ENCODE measurements at regions not wholly inside any gene's neighbourhood (a gene's known extent, or its start where the extent isn't known, plus 50 kb on each side); places are given as distances from the start of the nearest gene placed in this dataset.

GRCh38 chr22:48808038-48808960 lies 1019.4 kb downstream of the BRD1 start:
- no peaks in the 10 kb centered on the region for H3K9me3 ChIP-seq (ENCODE audit: control insufficient read depth in 1 of 2, low read length in 2 of 2)
- H3K27me3 ChIP-seq (ENCODE audit: low read depth, low read length), result no peaks in the 10 kb centered on the region
- no peak overlapping the region for H3K27ac ChIP-seq (ENCODE audit: low read length)
- no peak overlapping the region for H3K4me3 ChIP-seq (ENCODE audit: low read depth in 1 of 2, low read length in 2 of 2)
- no peaks in the 10 kb centered on the region for H3K36me3 ChIP-seq (ENCODE audit: control insufficient read depth in 1 of 2, insufficient read depth in 2 of 2, low read length in 2 of 2)
- peaks cover 0 to 6% of the 10 kb centered on the region in 2 donors for H3K4me1 ChIP-seq (ENCODE audit: control insufficient read depth in 1 of 2, insufficient read depth in 2 of 2, low read length in 2 of 2)

- Histone ChIP-seq H3K4me3 (ENCODE audit: low read depth in 1 of 2, low read length in 2 of 2) (no peak overlapping the region), H3K9me3 (ENCODE audit: control insufficient read depth in 1 of 2, low read length in 2 of 2) (no peaks in the 10 kb centered on the region), H3K27me3 (ENCODE audit: low read depth, low read length) (no peaks in the 10 kb centered on the region), H3K36me3 (ENCODE audit: control insufficient read depth in 1 of 2, insufficient read depth in 2 of 2, low read length in 2 of 2) (no peaks in the 10 kb centered on the region), H3K4me1 (ENCODE audit: control insufficient read depth in 1 of 2, insufficient read depth in 2 of 2, low read length in 2 of 2) (peaks cover 0 to 6% of the 10 kb centered on the region in 2 donors), H3K27ac (ENCODE audit: low read length) (no peak overlapping the region)
Measured at GRCh38 chr22:48807155-48807554, 1020.5 kb downstream of the BRD1 start.

GRCh38 chr22:48806227-48806781 lies 1021.4 kb downstream of the BRD1 start:
- H3K27me3 ChIP-seq (ENCODE audit: low read depth, low read length), result no peaks in the 10 kb centered on the region
- no peak overlapping the region for H3K4me3 ChIP-seq (ENCODE audit: low read depth in 1 of 2, low read length in 2 of 2)
- peaks cover 0 to 6% of the 10 kb centered on the region in 2 donors for H3K4me1 ChIP-seq (ENCODE audit: control insufficient read depth in 1 of 2, insufficient read depth in 2 of 2, low read length in 2 of 2)
- no peak overlapping the region for H3K27ac ChIP-seq (ENCODE audit: low read length)
- H3K9me3 ChIP-seq (ENCODE audit: control insufficient read depth in 1 of 2, low read length in 2 of 2), result no peaks in the 10 kb centered on the region
- H3K36me3 ChIP-seq (ENCODE audit: control insufficient read depth in 1 of 2, insufficient read depth in 2 of 2, low read length in 2 of 2), result no peaks in the 10 kb centered on the region

- Histone ChIP-seq H3K36me3 (ENCODE audit: control insufficient read depth in 1 of 2, insufficient read depth in 2 of 2, low read length in 2 of 2) (no peaks in the 10 kb centered on the region), H3K4me3 (ENCODE audit: low read depth in 1 of 2, low read length in 2 of 2) (no peak overlapping the region), H3K9me3 (ENCODE audit: control insufficient read depth in 1 of 2, low read length in 2 of 2) (no peaks in the 10 kb centered on the region), H3K4me1 (ENCODE audit: control insufficient read depth in 1 of 2, insufficient read depth in 2 of 2, low read length in 2 of 2) (peaks cover 0 to 6% of the 10 kb centered on the region in 2 donors), H3K27ac (ENCODE audit: low read length) (no peak overlapping the region), H3K27me3 (ENCODE audit: low read depth, low read length) (no peaks in the 10 kb centered on the region)
Measured at GRCh38 chr22:48805516-48805915, 1022.2 kb downstream of the BRD1 start.

GRCh38 chr22:48804811-48805301 lies 1022.8 kb downstream of the BRD1 start:
- Histone ChIP-seq H3K9me3 (ENCODE audit: control insufficient read depth in 1 of 2, low read length in 2 of 2) (no peaks in the 10 kb centered on the region), H3K36me3 (ENCODE audit: control insufficient read depth in 1 of 2, insufficient read depth in 2 of 2, low read length in 2 of 2) (no peaks in the 10 kb centered on the region), H3K27ac (ENCODE audit: low read length) (no peak overlapping the region), H3K4me1 (ENCODE audit: control insufficient read depth in 1 of 2, insufficient read depth in 2 of 2, low read length in 2 of 2) (peaks cover 0 to 6% of the 10 kb centered on the region in 2 donors), H3K27me3 (ENCODE audit: low read depth, low read length) (no peaks in the 10 kb centered on the region), H3K4me3 (ENCODE audit: low read depth in 1 of 2, low read length in 2 of 2) (no peak overlapping the region)

GRCh38 chr22:48803948-48804810 lies 1023.5 kb downstream of the BRD1 start:
- Histone ChIP-seq H3K27me3 (ENCODE audit: low read depth, low read length) (no peaks in the 10 kb centered on the region), H3K4me1 (ENCODE audit: control insufficient read depth in 1 of 2, insufficient read depth in 2 of 2, low read length in 2 of 2) (peaks cover 0 to 6% of the 10 kb centered on the region in 2 donors), H3K9me3 (ENCODE audit: control insufficient read depth in 1 of 2, low read length in 2 of 2) (no peaks in the 10 kb centered on the region), H3K4me3 (ENCODE audit: low read depth in 1 of 2, low read length in 2 of 2) (no peak overlapping the region), H3K36me3 (ENCODE audit: control insufficient read depth in 1 of 2, insufficient read depth in 2 of 2, low read length in 2 of 2) (no peaks in the 10 kb centered on the region), H3K27ac (ENCODE audit: low read length) (no peak overlapping the region)

GRCh38 chr22:48803171-48803947 lies 1024.3 kb downstream of the BRD1 start:
- no peak overlapping the region for H3K4me3 ChIP-seq (ENCODE audit: low read depth in 1 of 2, low read length in 2 of 2)
- H3K4me1 ChIP-seq (ENCODE audit: control insufficient read depth in 1 of 2, insufficient read depth in 2 of 2, low read length in 2 of 2), result peaks cover 0 to 6% of the 10 kb centered on the region in 2 donors
- H3K9me3 ChIP-seq (ENCODE audit: control insufficient read depth in 1 of 2, low read length in 2 of 2), result no peaks in the 10 kb centered on the region
- H3K27ac ChIP-seq (ENCODE audit: low read length), result no peak overlapping the region
- no peaks in the 10 kb centered on the region for H3K36me3 ChIP-seq (ENCODE audit: control insufficient read depth in 1 of 2, insufficient read depth in 2 of 2, low read length in 2 of 2)
- H3K27me3 ChIP-seq (ENCODE audit: low read depth, low read length), result no peaks in the 10 kb centered on the region

- no peaks in the 10 kb centered on the region for H3K36me3 ChIP-seq (ENCODE audit: control insufficient read depth in 1 of 2, insufficient read depth in 2 of 2, low read length in 2 of 2)
- H3K4me3 ChIP-seq (ENCODE audit: low read depth in 1 of 2, low read length in 2 of 2), result no peak overlapping the region
- no peaks in the 10 kb centered on the region for H3K9me3 ChIP-seq (ENCODE audit: control insufficient read depth in 1 of 2, low read length in 2 of 2)
- no peak overlapping the region for H3K27ac ChIP-seq (ENCODE audit: low read length)
- no peaks in the 10 kb centered on the region for H3K27me3 ChIP-seq (ENCODE audit: low read depth, low read length)
- peaks cover 0 to 6% of the 10 kb centered on the region in 2 donors for H3K4me1 ChIP-seq (ENCODE audit: control insufficient read depth in 1 of 2, insufficient read depth in 2 of 2, low read length in 2 of 2)
Measured at GRCh38 chr22:48802576-48802975, 1025.1 kb downstream of the BRD1 start.

- H3K27ac ChIP-seq (ENCODE audit: low read length), result no peak overlapping the region
Measured at GRCh38 chr22:48800886-48801607, 1026.6 kb downstream of the BRD1 start.

More at GRCh38 chr22:48800886-48801607, 1026.6 kb downstream of the BRD1 start:
- peaks cover 0 to 10% of the 10 kb centered on the region in 2 donors for H3K4me1 ChIP-seq (ENCODE audit: control insufficient read depth in 1 of 2, insufficient read depth in 2 of 2, low read length in 2 of 2)
- no peaks in the 10 kb centered on the region for H3K36me3 ChIP-seq (ENCODE audit: control insufficient read depth in 1 of 2, insufficient read depth in 2 of 2, low read length in 2 of 2)
- H3K4me3 ChIP-seq (ENCODE audit: low read depth in 1 of 2, low read length in 2 of 2), result no peak overlapping the region
- H3K9me3 ChIP-seq (ENCODE audit: control insufficient read depth in 1 of 2, low read length in 2 of 2), result no peaks in the 10 kb centered on the region
- H3K27me3 ChIP-seq (ENCODE audit: low read depth, low read length), result no peaks in the 10 kb centered on the region

All from muscle layer of duodenum (tissue), 2 donors.